Panc1 (cell line): ENCODE measurements at regions not wholly inside any gene's neighbourhood (a gene's known extent, or its start where the extent isn't known, plus 50 kb on each side); places are given as distances from the start of the nearest gene placed in this dataset.

Experiments
- ATAC-seq: fragments of 200-7000 bp; cut with Tn5 transposase; 2 replicates; pipeline ENCODE4 v1.9.1; 2020; ENCODE audit warnings: mild to moderate bottlenecking, moderate library complexity
- BruUV-seq: library from RNA; stranded (reverse); fragments of 400-500 nt; replicated peaks from 2 replicates; lab custom pipeline; 2021; lab: Mats Ljungman, UMichigan
- CTCF ChIA-PET: fragments of 300-600 bp; sonication (Branson Sonifier 250); formaldehyde crosslinking; loops from one replicate; lab custom pipeline; 2022; ENCODE audit warnings: antibody characterized with exemption; lab: Charles Lee
- POLR2A ChIA-PET: fragments of 300-600 bp; sonication (Branson Sonifier 250); formaldehyde crosslinking; loops from one replicate; lab custom pipeline; 2022; ENCODE audit warnings: antibody characterized with exemption; lab: Charles Lee
- DNase-seq: peaks from one replicate; pipeline ENCODE4 v3.0.0-alpha.2; 2010; ENCODE audit warnings: low read depth, low spot score
- H3K27ac ChIP-seq: 2 replicates; pipeline ENCODE4 v1.5.1; 2011; ENCODE audit warnings: mild to moderate bottlenecking, low read length, inconsistent platforms
- H3K27me3 ChIP-seq: fragments of 200-500 bp; sonication (Bioruptor generic); 2 replicates; pipeline ENCODE4 v1.6.0; 2014; ENCODE audit warnings: low read length, inconsistent platforms; ENCODE audit not compliant: control insufficient read depth, insufficient read depth
- H3K36me3 ChIP-seq: fragments of 200-500 bp; sonication (Bioruptor generic); 2 replicates; pipeline ENCODE4 v1.5.1; 2014; ENCODE audit warnings: inconsistent platforms, mild to moderate bottlenecking, low read length, moderate library complexity; ENCODE audit not compliant: control insufficient read depth, insufficient read depth
- H3K4me1 ChIP-seq: 2 replicates; pipeline ENCODE4 v1.5.1; 2011; ENCODE audit warnings: inconsistent platforms, mild to moderate bottlenecking, low read length, moderate library complexity; ENCODE audit not compliant: control insufficient read depth, insufficient read depth
- H3K4me3 ChIP-seq, 2 experiments: 2 replicates each; pipeline ENCODE4 v1.5.1; 2011 to 2012; ENCODE audit warnings: low read depth in 2 of 2, low read length in 2 of 2, mild to moderate bottlenecking in 2 of 2, inconsistent platforms in 1 of 2, moderate library complexity in 1 of 2
- H3K9me3 ChIP-seq: fragments of 200-500 bp; sonication (Bioruptor generic); 2 replicates; pipeline ENCODE4 v1.5.1; 2014; ENCODE audit warnings: low read depth, mild to moderate bottlenecking, inconsistent platforms, low read length, moderate library complexity; ENCODE audit not compliant: control insufficient read depth, insufficient read depth
- CTCF ChIP-seq: fragments of 450-650 bp; IDR thresholded peaks from 2 replicates; pipeline ENCODE4 v1.5.1; 2017; ENCODE audit warnings: mild to moderate bottlenecking
- POLR2AphosphoS5 ChIP-seq: IDR thresholded peaks from 2 replicates; pipeline ENCODE4 v1.6.1; 2012; ENCODE audit warnings: mild to moderate bottlenecking, low read depth, low read length, moderate library complexity
- REST ChIP-seq, 2 experiments: IDR thresholded peaks; 2 replicates each; pipeline ENCODE4 v1.6.1; 2011 to 2012; ENCODE audit warnings: low read depth in 2 of 2, control low read depth in 1 of 2, low read length in 1 of 2, mild to moderate bottlenecking in 1 of 2, moderate library complexity in 1 of 2; ENCODE audit not compliant: insufficient read depth in 1 of 2
- SIN3A ChIP-seq: IDR thresholded peaks from 2 replicates; pipeline ENCODE4 v1.6.1; 2012; ENCODE audit warnings: low read depth, mild to moderate bottlenecking, low read length, moderate library complexity, borderline replicate concordance; ENCODE audit not compliant: insufficient read depth
- TCF7L2 ChIP-seq: IDR thresholded peaks from 2 replicates; pipeline ENCODE4 v1.6.1; 2011; ENCODE audit warnings: mild to moderate bottlenecking, low read depth, low read length, inconsistent platforms
- in situ Hi-C: cut with HindIII; loops from 2 replicates; pipeline ENCODE4 v1.10.0; 2016; ENCODE audit warnings: low sequenced_read_pairs, low pct_unique_long_range_greater_than_20kb
- intact Hi-C: fragments of 100-400 bp; cut with micrococcal nuclease; formaldehyde crosslinking; loops from one replicate; pipeline ENCODE4 v1.10.0; 2022; ENCODE audit not compliant: unreplicated experiment

DNA sequence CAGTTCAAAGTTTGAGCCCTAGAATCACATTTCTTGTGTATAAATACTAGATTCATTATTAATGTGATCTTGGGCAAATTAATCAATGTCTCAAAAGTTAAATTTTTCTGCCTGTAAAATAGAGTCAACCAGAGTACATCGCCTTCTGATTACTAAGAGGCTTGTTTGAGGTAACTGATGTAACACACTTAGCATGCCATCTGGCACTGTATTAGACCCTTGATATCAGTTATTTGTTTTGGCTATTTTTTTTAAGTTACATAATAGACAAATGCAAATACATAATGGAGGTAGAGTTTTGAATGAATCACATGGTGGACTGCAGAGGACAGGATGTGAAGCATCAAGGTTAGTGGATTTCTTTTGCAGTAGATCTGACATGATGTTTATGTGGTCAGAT, 298.4 kb downstream of the ADGRL2 start:
- Histone ChIP-seq H3K27ac (no peak overlapping the region), H3K36me3 (no peaks in the 10 kb centered on the region), H3K4me1 (no peaks in the 10 kb centered on the region), H3K4me3 (no peak overlapping the region), H3K9me3 (no peaks in the 10 kb centered on the region), H3K27me3 (no peaks in the 10 kb centered on the region)
- TF ChIP-seq CTCF: no peak
- TF ChIP-seq REST (IDR thresholded peaks at IDR 0.05; ENCODE audit: insufficient read depth in 1 of 2, low read depth in 2 of 2, low read length in 1 of 2): no peak
- no peak for TF ChIP-seq SIN3A
- TF ChIP-seq TCF7L2: no peak
- no peak for TF ChIP-seq POLR2AphosphoS5
- no peak for ATAC-seq
- intact Hi-C loops (no loop called here), in situ Hi-C loops (no loop called here)
- CTCF ChIA-PET: no interaction called here
- POLR2A ChIA-PET: no interaction called here
- BruUV-seq: no TSS peak
- DNase-seq: no peak

DNA sequence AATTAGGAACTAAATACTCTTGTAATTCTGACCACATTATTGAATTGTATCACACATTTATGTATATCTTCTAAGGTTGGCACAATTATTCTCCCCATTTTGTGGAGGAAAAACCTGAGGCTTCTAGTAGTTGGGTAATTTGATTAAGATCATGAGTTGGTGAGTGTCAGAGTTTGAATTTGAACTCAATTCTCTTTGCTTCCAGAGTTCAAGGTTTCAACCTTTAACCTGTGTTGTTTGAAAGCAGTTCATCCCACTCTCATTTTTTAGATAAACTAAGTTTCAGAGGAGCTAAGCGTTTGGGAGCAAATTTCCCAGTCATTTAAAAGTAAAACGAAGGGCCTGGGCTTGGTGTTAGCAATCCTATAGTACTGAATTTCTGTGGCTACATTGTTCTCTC, 293.4 kb downstream of the ADGRL2 start:
- TF ChIP-seq POLR2AphosphoS5 (no peak), CTCF (no peak), TCF7L2 (no peak), REST (IDR thresholded peaks at IDR 0.05; ENCODE audit: insufficient read depth in 1 of 2, low read depth in 2 of 2, low read length in 1 of 2) (no peak), SIN3A (no peak)
- no TSS peak for BruUV-seq
- Histone ChIP-seq H3K36me3 (no peaks in the 10 kb centered on the region), H3K4me3 (no peak overlapping the region), H3K27me3 (no peaks in the 10 kb centered on the region; the same call in 1 of the 2 replicates), H3K27ac (no peak overlapping the region), H3K4me1 (no peaks in the 10 kb centered on the region), H3K9me3 (no peaks in the 10 kb centered on the region)
- intact Hi-C loops: no loop called here
- ATAC-seq (no peak), DNase-seq (no peak)
- ChIA-PET CTCF (no interaction called here), POLR2A (no interaction called here)
- in situ Hi-C loops: no loop called here
